K562 (cell line): ENCODE measurements at regions not wholly inside any gene's neighbourhood (a gene's known extent, or its start where the extent isn't known, plus 50 kb on each side); places are given as distances from the start of the nearest gene placed in this dataset.

Experiments used
- C11orf30 ChIP-seq: fragments of 450-650 bp; IDR thresholded peaks from 2 replicates; pipeline ENCODE4 v1.6.1; 2016; ENCODE audit warnings: low read depth, mild to moderate bottlenecking
- CHD1 ChIP-seq: fragments of 200-600 bp; sonication (generic); IDR thresholded peaks from one replicate; pipeline ENCODE4 v1.6.1; 2012; ENCODE audit warnings: mild to moderate bottlenecking, moderate library complexity, low read length, inconsistent platforms
- FOXA3 ChIP-seq, 2 experiments: fragments of 450-650 bp in 1 of 2; sonication (generic) in 1 of 2; formaldehyde crosslinking; IDR thresholded peaks in 1 of 2; conservative IDR thresholded peaks in 1 of 2; 2 replicates each; pipeline versions ENCODE4 v1.4.0 to v1.8.0; 2020 to 2022; ENCODE audit warnings: mild to moderate bottlenecking in 2 of 2, missing genetic modification reagents in 1 of 2
- GABPB1 ChIP-seq: sonication (generic); formaldehyde crosslinking; IDR thresholded peaks from 2 replicates; pipeline ENCODE4 v1.8.0; 2022; ENCODE audit warnings: mild to moderate bottlenecking, missing genetic modification reagents
- HDAC3 ChIP-seq: fragments of 450-650 bp; IDR thresholded peaks from 2 replicates; pipeline ENCODE4 v1.6.1; 2018; ENCODE audit warnings: borderline replicate concordance, mild to moderate bottlenecking, moderate library complexity; ENCODE audit not compliant: partially characterized antibody
- MTA1 ChIP-seq: fragments of 450-650 bp; IDR thresholded peaks from 2 replicates; pipeline ENCODE4 v1.6.1; 2017; ENCODE audit warnings: borderline replicate concordance
- NFE2L1 ChIP-seq: fragments of 450-650 bp; IDR thresholded peaks from 2 replicates; pipeline ENCODE4 v1.6.1; 2016; ENCODE audit warnings: missing genetic modification characterization, low read depth, mild to moderate bottlenecking, missing compliant biosample characterization, moderate library complexity, borderline replicate concordance
- NR4A1 ChIP-seq, 2 experiments: fragments of 250-450 bp in 1 of 2; fragments of 450-650 bp in 1 of 2; sonication (Bioruptor Pico) in 1 of 2; IDR thresholded peaks; 2 replicates each; pipeline versions ENCODE4 v1.4.0 to v1.6.1; 2016 to 2020; ENCODE audit warnings: mild to moderate bottlenecking in 2 of 2, missing compliant biosample characterization in 1 of 2, missing genetic modification characterization in 1 of 2, moderate library complexity in 1 of 2
- PATZ1 ChIP-seq: fragments of 250-450 bp; sonication (Bioruptor Pico); IDR thresholded peaks from 2 replicates; pipeline ENCODE4 v1.5.0; 2020; ENCODE audit warnings: mild to moderate bottlenecking, borderline replicate concordance
- PCBP2 ChIP-seq: fragments of 200-400 bp; formaldehyde crosslinking; IDR thresholded peaks from 2 replicates; pipeline ENCODE4 v1.6.1; 2018; ENCODE audit warnings: low read length, low read depth, mild to moderate bottlenecking, moderate library complexity; ENCODE audit not compliant: poor library complexity, severe bottlenecking
- PHF20 ChIP-seq: fragments of 450-650 bp; IDR thresholded peaks from 2 replicates; pipeline ENCODE4 v1.6.1; 2018; ENCODE audit not compliant: partially characterized antibody
- POLR2AphosphoS2 ChIP-seq: IDR thresholded peaks from 2 replicates; pipeline ENCODE4 v1.6.1; 2012; ENCODE audit warnings: low read length, improper control_type of control experiment
- RERE ChIP-seq: sonication (generic); formaldehyde crosslinking; IDR thresholded peaks from 2 replicates; pipeline ENCODE4 v1.8.0; 2023; ENCODE audit warnings: missing genetic modification reagents, mild to moderate bottlenecking, borderline replicate concordance
- RNF2 ChIP-seq: sonication (generic); IDR thresholded peaks from 2 replicates; pipeline ENCODE4 v1.6.1; 2016
- SMAD2 ChIP-seq: fragments of 150-350 bp; IDR thresholded peaks from 2 replicates; pipeline ENCODE4 v1.6.1; 2014; ENCODE audit warnings: low read depth, mild to moderate bottlenecking, low read length
- TEAD1 ChIP-seq, 2 experiments: fragments of 450-650 bp in 1 of 2; sonication (generic) in 1 of 2; formaldehyde crosslinking; IDR thresholded peaks; 2 replicates each; pipeline versions ENCODE4 v1.4.0 to v1.8.0; 2020 to 2022; ENCODE audit warnings: mild to moderate bottlenecking in 2 of 2, missing genetic modification reagents in 1 of 2
- U2AF2 ChIP-seq: fragments of 200-400 bp; formaldehyde crosslinking; optimal IDR thresholded peaks from 2 replicates; pipeline ENCODE3; 2017; ENCODE audit warnings: low read depth, mild to moderate bottlenecking, low read length
- ZNF175 ChIP-seq: fragments of 200-800 bp; sonication (Bioruptor generic); IDR thresholded peaks from 2 replicates; pipeline ENCODE4 v1.6.1; 2016; ENCODE audit warnings: low read depth, mild to moderate bottlenecking, missing genetic modification characterization, missing compliant biosample characterization
- ZNF212 ChIP-seq: fragments of 450-650 bp; formaldehyde crosslinking; IDR thresholded peaks from 2 replicates; pipeline ENCODE4 v1.4.0; 2020; ENCODE audit warnings: mild to moderate bottlenecking
- ZNF444 ChIP-seq: fragments of 250-450 bp; sonication (Bioruptor Pico); IDR thresholded peaks from 2 replicates; pipeline ENCODE4 v1.4.0; 2020; ENCODE audit warnings: mild to moderate bottlenecking, moderate library complexity
- ZSCAN32 ChIP-seq: fragments of 450-650 bp; formaldehyde crosslinking; IDR thresholded peaks from 2 replicates; pipeline ENCODE4 v1.4.0; 2020; ENCODE audit warnings: mild to moderate bottlenecking, moderate library complexity

GRCh38 chr1:161427733-161428516 is 60.2 kb upstream of the CFAP126 start (continued):
- TF ChIP-seq RERE (CRISPR knock-in tag) (no peak), C11orf30 (no peak), PCBP2 (no peak), FOXA3 (CRISPR knock-in tag; conservative IDR thresholded peaks at IDR 0.05 in 1 of 2, IDR thresholded peaks at IDR 0.05 in 1 of 2) (peak; percentile 58 to 90), ZNF444 (CRISPR knock-in tag) (no peak), ZSCAN32 (CRISPR knock-in tag) (no peak), TEAD1 (CRISPR knock-in tag; IDR thresholded peaks at IDR 0.05) (0 out of 4 replicates have a peak, but pooled peaks of 1 of the 2 experiments have one; percentile 13), GABPB1 (CRISPR knock-in tag) (no peak), POLR2AphosphoS2 (no peak), PHF20 (peak; percentile 43), CHD1 (no peak), RNF2 (peak; percentile 44; the same call in 1 of the 2 replicates), U2AF2 (no peak), ZNF175 (CRISPR knock-in tag) (no peak), NR4A1 (CRISPR knock-in tag; IDR thresholded peaks at IDR 0.05) (no peak), NR4A1 (tag; IDR thresholded peaks at IDR 0.05) (0 out of 2 replicates have a peak, but pooled peaks have one; percentile 40), MTA1 (peak; percentile 77; the same call in 1 of the 2 replicates), SMAD2 (no peak), NFE2L1 (tag) (no peak), PATZ1 (CRISPR knock-in tag) (no peak), ZNF212 (CRISPR knock-in tag) (no peak), HDAC3 (peak; percentile 47)
